Esophagus muscularis mucosa (tissue), 4 donors: ENCODE measurements at regions not wholly inside any gene's neighbourhood (a gene's known extent, or its start where the extent isn't known, plus 50 kb on each side); places are given as distances from the start of the nearest gene placed in this dataset.

Experiments used
- EP300 ChIP-seq: sonication (generic); formaldehyde crosslinking; IDR thresholded peaks from one replicate; pipeline ENCODE4 v1.6.1; 2017; ENCODE audit warnings: antibody characterized with exemption
- POLR2A ChIP-seq: fragments of 450-650 bp; IDR thresholded peaks from one replicate; pipeline ENCODE4 v1.6.1; 2017; ENCODE audit warnings: antibody characterized with exemption, moderate library complexity, mild to moderate bottlenecking, low read depth
- POLR2AphosphoS5 ChIP-seq, 2 donors: sonication (generic); formaldehyde crosslinking; IDR thresholded peaks; one replicate each; pipeline ENCODE4 v1.6.1; 2017; ENCODE audit warnings: antibody characterized with exemption in 2 of 2
- TF ChIP-seq, protein P1 (sequence below), 3 experiments: fragments of 200-600 bp in 2 of 3; fragments of 450-650 bp in 1 of 3; sonication (generic) in 2 of 3; IDR thresholded peaks; one replicate each; pipeline ENCODE4 v1.5.1; 2017 to 2019; ENCODE audit warnings: antibody characterized with exemption in 3 of 3, mild to moderate bottlenecking in 2 of 3, moderate library complexity in 1 of 3

- TF ChIP-seq EP300 (no peak), POLR2A (no peak), POLR2AphosphoS5 (IDR thresholded peaks at IDR 0.05) (no peak)
- TF ChIP-seq, protein P1, sequence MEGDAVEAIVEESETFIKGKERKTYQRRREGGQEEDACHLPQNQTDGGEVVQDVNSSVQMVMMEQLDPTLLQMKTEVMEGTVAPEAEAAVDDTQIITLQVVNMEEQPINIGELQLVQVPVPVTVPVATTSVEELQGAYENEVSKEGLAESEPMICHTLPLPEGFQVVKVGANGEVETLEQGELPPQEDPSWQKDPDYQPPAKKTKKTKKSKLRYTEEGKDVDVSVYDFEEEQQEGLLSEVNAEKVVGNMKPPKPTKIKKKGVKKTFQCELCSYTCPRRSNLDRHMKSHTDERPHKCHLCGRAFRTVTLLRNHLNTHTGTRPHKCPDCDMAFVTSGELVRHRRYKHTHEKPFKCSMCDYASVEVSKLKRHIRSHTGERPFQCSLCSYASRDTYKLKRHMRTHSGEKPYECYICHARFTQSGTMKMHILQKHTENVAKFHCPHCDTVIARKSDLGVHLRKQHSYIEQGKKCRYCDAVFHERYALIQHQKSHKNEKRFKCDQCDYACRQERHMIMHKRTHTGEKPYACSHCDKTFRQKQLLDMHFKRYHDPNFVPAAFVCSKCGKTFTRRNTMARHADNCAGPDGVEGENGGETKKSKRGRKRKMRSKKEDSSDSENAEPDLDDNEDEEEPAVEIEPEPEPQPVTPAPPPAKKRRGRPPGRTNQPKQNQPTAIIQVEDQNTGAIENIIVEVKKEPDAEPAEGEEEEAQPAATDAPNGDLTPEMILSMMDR (IDR thresholded peaks at IDR 0.05), result no peak
These were observed 83.5 kb upstream of the SKOR2 start for GRCh38 chr18:47334966-47335365.
